H9 (cell line): ENCODE measurements at regions not wholly inside any gene's neighbourhood (a gene's known extent, or its start where the extent isn't known, plus 50 kb on each side); places are given as distances from the start of the nearest gene placed in this dataset.

Source experiments
- DNase-seq: peaks from one replicate; pipeline ENCODE4 v3.0.0-alpha.2; 2017
- H2AFZ ChIP-seq: one replicate; pipeline ENCODE4 v1.6.1; 2013; ENCODE audit warnings: mild to moderate bottlenecking, low read length, control low read depth, moderate library complexity
- H2AK5ac ChIP-seq: 2 replicates; pipeline ENCODE4 v1.6.1; 2013; ENCODE audit warnings: low read length, control low read depth, mixed read lengths; ENCODE audit not compliant: insufficient read length
- H2BK120ac ChIP-seq: one replicate; pipeline ENCODE4 v1.6.1; 2013; ENCODE audit warnings: low read depth, mild to moderate bottlenecking, low read length, control low read depth, inconsistent platforms; ENCODE audit not compliant: poor library complexity, severe bottlenecking
- H2BK12ac ChIP-seq: 2 replicates; pipeline ENCODE4 v1.6.1; 2013; ENCODE audit warnings: low read length, control low read depth, mixed read lengths, low read depth; ENCODE audit not compliant: insufficient read length
- H2BK15ac ChIP-seq: 2 replicates; pipeline ENCODE4 v1.6.1; 2013; ENCODE audit warnings: low read depth, low read length, control low read depth
- H2BK20ac ChIP-seq: one replicate; pipeline ENCODE4 v1.6.1; 2013; ENCODE audit warnings: low read depth, mild to moderate bottlenecking, low read length, control low read depth, inconsistent platforms; ENCODE audit not compliant: poor library complexity, severe bottlenecking
- H2BK5ac ChIP-seq: 2 replicates; pipeline ENCODE4 v1.6.1; 2013; ENCODE audit warnings: low read length, control low read depth, mixed read lengths; ENCODE audit not compliant: insufficient read length
- H3K14ac ChIP-seq: 2 replicates; pipeline ENCODE4 v1.6.1; 2013; ENCODE audit warnings: low read length, control low read depth; ENCODE audit not compliant: insufficient read depth
- H3K18ac ChIP-seq: 2 replicates; pipeline ENCODE4 v1.6.1; 2013; ENCODE audit warnings: low read depth, mild to moderate bottlenecking, mixed read lengths, low read length, control low read depth; ENCODE audit not compliant: insufficient read length
- H3K23ac ChIP-seq: 2 replicates; pipeline ENCODE4 v1.6.1; 2013; ENCODE audit warnings: low read length, control low read depth, mixed read lengths, low read depth; ENCODE audit not compliant: insufficient read length
- H3K23me2 ChIP-seq: 2 replicates; pipeline ENCODE4 v1.6.1; 2013; ENCODE audit warnings: low read depth, mild to moderate bottlenecking, mixed read lengths, low read length, control low read depth; ENCODE audit not compliant: insufficient read length, poor library complexity, severe bottlenecking
- H3K27ac ChIP-seq: 2 replicates; pipeline ENCODE4 v1.5.1; 2013; ENCODE audit warnings: low read length, control low read depth, mixed read lengths, low read depth; ENCODE audit not compliant: insufficient read length
- H3K27me3 ChIP-seq: 2 replicates; pipeline ENCODE4 v1.6.1; 2013; ENCODE audit warnings: low read length, control low read depth, inconsistent platforms; ENCODE audit not compliant: insufficient read depth
- H3K4ac ChIP-seq: 2 replicates; pipeline ENCODE4 v1.6.1; 2013; ENCODE audit warnings: low read depth, mild to moderate bottlenecking, control low read depth, inconsistent platforms, low read length, moderate library complexity
- H3K4me1 ChIP-seq: 2 replicates; pipeline ENCODE4 v1.6.1; 2013; ENCODE audit warnings: low read length, control low read depth, inconsistent platforms; ENCODE audit not compliant: insufficient read depth
- H3K4me2 ChIP-seq: 2 replicates; pipeline ENCODE4 v1.6.1; 2013; ENCODE audit warnings: low read length, control low read depth, mixed read lengths; ENCODE audit not compliant: insufficient read length, insufficient read depth
- H3K56ac ChIP-seq: 2 replicates; pipeline ENCODE4 v1.6.1; 2013; ENCODE audit warnings: low read depth, mild to moderate bottlenecking, mixed read lengths, low read length, control low read depth; ENCODE audit not compliant: insufficient read length
- H3K79me1 ChIP-seq: 2 replicates; pipeline ENCODE4 v1.6.1; 2013; ENCODE audit warnings: low read depth, mild to moderate bottlenecking, moderate library complexity, low read length, control low read depth, inconsistent platforms; ENCODE audit not compliant: insufficient read depth, poor library complexity, severe bottlenecking
- H3K79me2 ChIP-seq: 2 replicates; pipeline ENCODE4 v1.6.1; 2013; ENCODE audit warnings: low read length, control low read depth, inconsistent platforms; ENCODE audit not compliant: insufficient read depth
- H3K9ac ChIP-seq: 2 replicates; pipeline ENCODE4 v1.6.1; 2013; ENCODE audit warnings: low read length, control low read depth, mixed read lengths; ENCODE audit not compliant: insufficient read length; ENCODE audit errors: extremely low read depth
- H3K9me3 ChIP-seq: one replicate; pipeline ENCODE4 v1.6.1; 2013; ENCODE audit warnings: low read depth, low read length, inconsistent platforms; ENCODE audit not compliant: control insufficient read depth
- H3T11ph ChIP-seq: one replicate; pipeline ENCODE4 v1.6.1; 2013; ENCODE audit warnings: mild to moderate bottlenecking, low read length, control low read depth, inconsistent platforms
- H4K20me1 ChIP-seq: one replicate; pipeline ENCODE4 v1.6.1; 2013; ENCODE audit not compliant: control insufficient read depth, insufficient read length, insufficient read depth
- H4K5ac ChIP-seq: 2 replicates; pipeline ENCODE4 v1.6.1; 2013; ENCODE audit warnings: low read depth, mild to moderate bottlenecking, mixed read lengths, low read length, control low read depth; ENCODE audit not compliant: insufficient read length
- H4K8ac ChIP-seq: replicated peaks from 2 replicates; pipeline ENCODE4 v1.6.1; 2013; ENCODE audit warnings: low read length, control low read depth, mixed read lengths, low read depth; ENCODE audit not compliant: insufficient read length
- H4K91ac ChIP-seq: 2 replicates; pipeline ENCODE4 v1.6.1; 2013; ENCODE audit warnings: low read depth, mild to moderate bottlenecking, moderate library complexity, mixed read lengths, low read length, control low read depth; ENCODE audit not compliant: insufficient read length
- H3K27ac Mint-ChIP-seq, 3 experiments: 2 replicates in 2 of 3; 3 replicates in 1 of 3; pipeline ENCODE4 v1.8.0; 2020 to 2021; ENCODE audit warnings: mixed read lengths in 3 of 3, mild to moderate bottlenecking in 1 of 3, moderate library complexity in 1 of 3
- H3K27me3 Mint-ChIP-seq: 2 replicates; pipeline ENCODE4 v1.8.0; 2021; ENCODE audit warnings: low read depth, mild to moderate bottlenecking, moderate library complexity, mixed read lengths
- H3K36me3 Mint-ChIP-seq, 3 experiments: 2 replicates in 2 of 3; 3 replicates in 1 of 3; pipeline ENCODE4 v1.8.0; 2020 to 2021; ENCODE audit warnings: low read depth in 3 of 3, mixed read lengths in 3 of 3; ENCODE audit not compliant: insufficient read depth in 1 of 3
- H3K4me1 Mint-ChIP-seq, 2 experiments: 2 replicates each; pipeline ENCODE4 v1.8.0; 2020; ENCODE audit warnings: mixed read lengths in 2 of 2
- H3K4me3 Mint-ChIP-seq, 2 experiments: 2 replicates in 1 of 2; 3 replicates in 1 of 2; pipeline ENCODE4 v1.8.0; 2020 to 2021; ENCODE audit warnings: mild to moderate bottlenecking in 2 of 2, mixed read lengths in 2 of 2, moderate library complexity in 1 of 2
- H3K9me3 Mint-ChIP-seq, 2 experiments: 2 replicates in 1 of 2; 3 replicates in 1 of 2; pipeline ENCODE4 v1.8.0; 2020; ENCODE audit warnings: mild to moderate bottlenecking in 2 of 2, mixed read lengths in 2 of 2, moderate library complexity in 1 of 2
- CTCF ChIP-seq: fragments of 200-600 bp; sonication (generic); conservative IDR thresholded peaks from 3 replicates; pipeline ENCODE4 v1.8.0; 2021; ENCODE audit warnings: antibody characterized with exemption, mild to moderate bottlenecking
- WGBS: extraction: QIAGEN DNeasy Blood & Tissue Kit; methylation state at CpG from one replicate; pipeline ENCODE4 v1.1.7; 2013; ENCODE audit warnings: missing lambda C conversion rate, low lambda C conversion rate, mixed read lengths; ENCODE audit not compliant: insufficient read length; ENCODE audit errors: extremely low coverage; 5-methylcytosine and 5-hydroxymethylcytosine counted together

- WGBS: no CpG with 5 or more reads among the region's 3 CpGs
- H3K9ac ChIP-seq: no peak overlapping the region
- no peak overlapping the region for H3K27ac ChIP-seq
- Mint-ChIP-seq H3K4me3 (no peak overlapping the region), H3K27me3 (no peaks in the 10 kb centered on the region), H3K27ac (no peak overlapping the region; a peak in 1 of 7 replicates), H3K36me3 (no peaks in the 10 kb centered on the region), H3K4me1 (no peaks in the 10 kb centered on the region), H3K9me3 (no peaks in the 10 kb centered on the region)
- H3K14ac ChIP-seq: no peak overlapping the region
- no peak overlapping the region for H3T11ph ChIP-seq
- no peak overlapping the region for H2BK20ac ChIP-seq
- H2AK5ac ChIP-seq: no peak overlapping the region
- no peaks in the 10 kb centered on the region for H3K79me2 ChIP-seq
- H2BK15ac ChIP-seq: no peak overlapping the region
- no peak overlapping the region for H2BK5ac ChIP-seq
- no peaks in the 10 kb centered on the region for H3K79me1 ChIP-seq
- no peaks in the 10 kb centered on the region for H3K23me2 ChIP-seq
- no peak for DNase-seq
- H4K5ac ChIP-seq: no peak overlapping the region
- H3K18ac ChIP-seq: no peak overlapping the region
- no peak overlapping the region for H2AFZ ChIP-seq
- H3K4me2 ChIP-seq: no peak overlapping the region
- H3K56ac ChIP-seq: no peak overlapping the region
- H4K91ac ChIP-seq: no peak overlapping the region
- TF ChIP-seq CTCF: no peak
- no peak overlapping the region for H3K4ac ChIP-seq
- no peaks in the 10 kb centered on the region for H4K20me1 ChIP-seq
- H3K23ac ChIP-seq: no peak overlapping the region
- H3K27me3 ChIP-seq: no peaks in the 10 kb centered on the region
- no peak overlapping the region for H2BK120ac ChIP-seq
- no peak overlapping the region for H2BK12ac ChIP-seq
- no peaks in the 10 kb centered on the region for H3K9me3 ChIP-seq
- H4K8ac ChIP-seq: no peak overlapping the region
- H3K4me1 ChIP-seq: no peaks in the 10 kb centered on the region
Measured at GRCh38 chr7:118369987-118370386, 145.5 kb downstream of the ANKRD7 start.
